OCI-LY7 (cell line): ENCODE measurements at regions not wholly inside any gene's neighbourhood (a gene's known extent, or its start where the extent isn't known, plus 50 kb on each side); places are given as distances from the start of the nearest gene placed in this dataset.

ENCODE experiments used
- BruUV-seq: library from RNA; stranded (reverse); fragments of 400-500 nt; replicated peaks from 2 replicates; lab custom pipeline; 2021; lab: Mats Ljungman, UMichigan
- CTCF ChIA-PET: fragments of 300-600 bp; sonication (Branson Sonifier 250); formaldehyde crosslinking; loops from one replicate; lab custom pipeline; 2022; ENCODE audit warnings: antibody characterized with exemption; ENCODE audit not compliant: unreplicated experiment; lab: Charles Lee
- POLR2A ChIA-PET: fragments of 300-600 bp; sonication (Branson Sonifier 250); formaldehyde crosslinking; loops from one replicate; lab custom pipeline; 2022; ENCODE audit warnings: antibody characterized with exemption; lab: Charles Lee
- DNase-seq: peaks from one replicate; pipeline ENCODE4 v3.0.0-alpha.2; 2015; ENCODE audit warnings: low spot score
- H2AFZ ChIP-seq: fragments of 200-600 bp; sonication (generic), shearing (Covaris generic); 2 replicates; pipeline ENCODE4 v1.6.1; 2014; ENCODE audit warnings: mild to moderate bottlenecking, antibody characterized with exemption, low read length, moderate library complexity
- H3K27ac ChIP-seq: fragments of 200-600 bp; sonication (generic); 2 replicates; pipeline ENCODE4 v1.5.1; 2014; ENCODE audit warnings: mixed run types, low read depth, mild to moderate bottlenecking, moderate library complexity, low read length, inconsistent platforms; ENCODE audit not compliant: poor library complexity, severe bottlenecking
- H3K36me3 ChIP-seq: fragments of 200-600 bp; sonication (generic); 2 replicates; pipeline ENCODE4 v1.6.1; 2014; ENCODE audit warnings: mild to moderate bottlenecking, antibody characterized with exemption, low read length, moderate library complexity, mixed read lengths; ENCODE audit not compliant: insufficient read depth
- H3K4me1 ChIP-seq: fragments of 200-600 bp; sonication (generic); 2 replicates; pipeline ENCODE4 v1.5.1; 2014; ENCODE audit warnings: mild to moderate bottlenecking, low read length; ENCODE audit not compliant: insufficient read depth, poor library complexity, severe bottlenecking
- H3K4me2 ChIP-seq: fragments of 200-600 bp; sonication (generic); 2 replicates; pipeline ENCODE4 v1.6.1; 2014; ENCODE audit warnings: mild to moderate bottlenecking, low read length
- H3K4me3 ChIP-seq: fragments of 200-600 bp; sonication (generic); 2 replicates; pipeline ENCODE4 v1.5.1; 2014; ENCODE audit warnings: mild to moderate bottlenecking, low read depth, low read length; ENCODE audit not compliant: poor library complexity, severe bottlenecking
- H3K79me2 ChIP-seq: fragments of 200-600 bp; sonication (generic); 2 replicates; pipeline ENCODE4 v1.6.1; 2016; ENCODE audit warnings: low read depth, mild to moderate bottlenecking, low read length, moderate library complexity, mixed read lengths; ENCODE audit not compliant: insufficient read depth
- H3K9me2 ChIP-seq: fragments of 200-600 bp; sonication (generic); 2 replicates; pipeline ENCODE4 v1.6.1; 2016; ENCODE audit warnings: mild to moderate bottlenecking, low read length, mixed read lengths; ENCODE audit not compliant: insufficient read depth
- H3K9me3 ChIP-seq: fragments of 200-600 bp; sonication (generic); 2 replicates; pipeline ENCODE4 v1.6.1; 2014; ENCODE audit warnings: mild to moderate bottlenecking, mixed run types, low read length, mixed read lengths
- H4K20me1 ChIP-seq: fragments of 200-600 bp; sonication (generic); 2 replicates; pipeline ENCODE4 v1.6.1; 2014; ENCODE audit warnings: mild to moderate bottlenecking, antibody characterized with exemption, low read length, moderate library complexity, mixed read lengths; ENCODE audit not compliant: insufficient read depth
- EZH2phosphoT487 ChIP-seq: fragments of 200-600 bp; sonication (generic); IDR thresholded peaks from 2 replicates; pipeline ENCODE4 v1.6.1; 2018; ENCODE audit warnings: low read depth, borderline replicate concordance, mild to moderate bottlenecking, mixed run types, antibody characterized with exemption, low read length, moderate library complexity, mixed read lengths
- intact Hi-C: fragments of 100-400 bp; cut with micrococcal nuclease; formaldehyde crosslinking; loops from one replicate; pipeline ENCODE4 v1.10.0; 2022; ENCODE audit not compliant: unreplicated experiment
- TF ChIP-seq, protein P1 (sequence below): fragments of 200-600 bp; sonication (generic); conservative IDR thresholded peaks from 2 replicates; pipeline ENCODE4 v1.5.1; 2014; ENCODE audit warnings: mild to moderate bottlenecking, antibody characterized with exemption, low read length, moderate library complexity, mixed read lengths

- Histone ChIP-seq H3K4me1 (no peaks in the 10 kb centered on the region), H3K9me3 (no peaks in the 10 kb centered on the region), H3K9me2 (no peaks in the 10 kb centered on the region), H3K4me3 (no peak overlapping the region), H2AFZ (no peak overlapping the region), H3K27ac (no peak overlapping the region), H3K4me2 (no peak overlapping the region), H3K36me3 (no peaks in the 10 kb centered on the region), H4K20me1 (no peaks in the 10 kb centered on the region), H3K79me2 (no peaks in the 10 kb centered on the region)
- ChIA-PET POLR2A (no interaction called here), CTCF (no interaction called here)
- TF ChIP-seq, protein P1, sequence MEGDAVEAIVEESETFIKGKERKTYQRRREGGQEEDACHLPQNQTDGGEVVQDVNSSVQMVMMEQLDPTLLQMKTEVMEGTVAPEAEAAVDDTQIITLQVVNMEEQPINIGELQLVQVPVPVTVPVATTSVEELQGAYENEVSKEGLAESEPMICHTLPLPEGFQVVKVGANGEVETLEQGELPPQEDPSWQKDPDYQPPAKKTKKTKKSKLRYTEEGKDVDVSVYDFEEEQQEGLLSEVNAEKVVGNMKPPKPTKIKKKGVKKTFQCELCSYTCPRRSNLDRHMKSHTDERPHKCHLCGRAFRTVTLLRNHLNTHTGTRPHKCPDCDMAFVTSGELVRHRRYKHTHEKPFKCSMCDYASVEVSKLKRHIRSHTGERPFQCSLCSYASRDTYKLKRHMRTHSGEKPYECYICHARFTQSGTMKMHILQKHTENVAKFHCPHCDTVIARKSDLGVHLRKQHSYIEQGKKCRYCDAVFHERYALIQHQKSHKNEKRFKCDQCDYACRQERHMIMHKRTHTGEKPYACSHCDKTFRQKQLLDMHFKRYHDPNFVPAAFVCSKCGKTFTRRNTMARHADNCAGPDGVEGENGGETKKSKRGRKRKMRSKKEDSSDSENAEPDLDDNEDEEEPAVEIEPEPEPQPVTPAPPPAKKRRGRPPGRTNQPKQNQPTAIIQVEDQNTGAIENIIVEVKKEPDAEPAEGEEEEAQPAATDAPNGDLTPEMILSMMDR, result no peak
- TF ChIP-seq EZH2phosphoT487, result no peak
- BruUV-seq, result no TSS peak
- intact Hi-C loops, result no loop called here
- DNase-seq, result no peak
These were observed 446.1 kb downstream of the PRELID2 start for GRCh38 chr5:145389047-145389446.

DNA sequence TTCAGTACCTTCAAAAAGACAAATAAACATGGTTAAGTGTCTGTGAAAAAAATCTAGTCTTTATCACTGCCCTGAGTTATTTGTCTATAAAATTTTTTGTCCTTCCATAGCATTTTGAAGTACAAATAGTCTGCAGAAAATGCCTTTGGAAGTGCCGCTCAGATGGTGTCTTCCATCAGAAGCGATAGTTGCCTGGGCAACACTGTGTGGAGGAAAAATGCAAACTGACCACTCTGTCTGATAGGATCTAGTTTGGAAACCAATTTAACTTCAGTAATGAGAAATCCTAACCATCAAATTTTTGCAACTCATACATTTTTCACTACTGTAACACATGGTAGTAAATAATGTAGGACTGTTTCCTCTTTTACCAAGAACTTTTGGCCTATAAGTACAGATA is 449.9 kb downstream of the PRELID2 start:
- DNase-seq, result no peak
- H3K9me3 ChIP-seq, result no peaks in the 10 kb centered on the region
- no peak overlapping the region for H2AFZ ChIP-seq
- no peaks in the 10 kb centered on the region for H3K79me2 ChIP-seq
- no peaks in the 10 kb centered on the region for H4K20me1 ChIP-seq
- ChIA-PET CTCF (no interaction called here), POLR2A (no interaction called here)
- H3K4me3 ChIP-seq, result no peak overlapping the region
- no TSS peak for BruUV-seq
- H3K4me1 ChIP-seq, result no peaks in the 10 kb centered on the region
- TF ChIP-seq EZH2phosphoT487, result no peak
- TF ChIP-seq, protein P1, result no peak
- H3K4me2 ChIP-seq, result no peak overlapping the region
- H3K27ac ChIP-seq, result no peak overlapping the region
- no peaks in the 10 kb centered on the region for H3K9me2 ChIP-seq
- intact Hi-C loops, result no loop called here
- no peaks in the 10 kb centered on the region for H3K36me3 ChIP-seq

DNA sequence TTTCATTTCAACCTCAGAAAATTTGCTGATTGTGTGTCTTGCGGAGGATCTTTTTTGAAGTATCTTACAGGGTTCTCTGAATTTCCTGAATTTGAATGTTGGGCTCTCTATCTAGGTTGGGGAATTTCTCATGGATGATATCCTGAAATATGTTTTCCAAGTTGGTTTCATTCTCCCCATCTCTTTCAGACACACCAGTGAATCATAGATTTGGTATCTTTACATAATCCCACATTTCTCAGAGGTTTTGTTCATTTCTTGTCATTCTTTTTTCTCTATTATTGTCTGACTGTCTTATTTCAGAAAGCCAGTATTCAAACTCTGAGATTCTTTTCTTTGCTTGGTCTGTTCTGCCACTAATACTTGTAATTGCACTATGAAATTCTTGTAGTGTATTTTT is 456.9 kb downstream of the PRELID2 start:
- Histone ChIP-seq H3K4me3 (no peak overlapping the region), H3K36me3 (no peaks in the 10 kb centered on the region), H3K9me2 (no peaks in the 10 kb centered on the region), H3K4me2 (no peak overlapping the region), H3K79me2 (no peaks in the 10 kb centered on the region), H3K4me1 (no peaks in the 10 kb centered on the region), H3K27ac (no peak overlapping the region), H3K9me3 (no peaks in the 10 kb centered on the region), H2AFZ (no peak overlapping the region), H4K20me1 (no peaks in the 10 kb centered on the region)
- ChIA-PET CTCF (no interaction called here), POLR2A (no interaction called here)
- no peak for TF ChIP-seq EZH2phosphoT487
- TF ChIP-seq, protein P1, result no peak
- DNase-seq, result no peak
- intact Hi-C loops, result no loop called here
- no TSS peak for BruUV-seq
